GM21526 (cell line): ENCODE measurements at regions not wholly inside any gene's neighbourhood (a gene's known extent, or its start where the extent isn't known, plus 50 kb on each side); places are given as distances from the start of the nearest gene placed in this dataset.

Source experiments
- ATAC-seq: cut with Tn5 transposase; IDR thresholded peaks from one replicate; pipeline ENCODE4 v1.9.1; 2021; ENCODE audit warnings: moderate library complexity; ENCODE audit not compliant: unreplicated experiment, low FRiP score

DNA sequence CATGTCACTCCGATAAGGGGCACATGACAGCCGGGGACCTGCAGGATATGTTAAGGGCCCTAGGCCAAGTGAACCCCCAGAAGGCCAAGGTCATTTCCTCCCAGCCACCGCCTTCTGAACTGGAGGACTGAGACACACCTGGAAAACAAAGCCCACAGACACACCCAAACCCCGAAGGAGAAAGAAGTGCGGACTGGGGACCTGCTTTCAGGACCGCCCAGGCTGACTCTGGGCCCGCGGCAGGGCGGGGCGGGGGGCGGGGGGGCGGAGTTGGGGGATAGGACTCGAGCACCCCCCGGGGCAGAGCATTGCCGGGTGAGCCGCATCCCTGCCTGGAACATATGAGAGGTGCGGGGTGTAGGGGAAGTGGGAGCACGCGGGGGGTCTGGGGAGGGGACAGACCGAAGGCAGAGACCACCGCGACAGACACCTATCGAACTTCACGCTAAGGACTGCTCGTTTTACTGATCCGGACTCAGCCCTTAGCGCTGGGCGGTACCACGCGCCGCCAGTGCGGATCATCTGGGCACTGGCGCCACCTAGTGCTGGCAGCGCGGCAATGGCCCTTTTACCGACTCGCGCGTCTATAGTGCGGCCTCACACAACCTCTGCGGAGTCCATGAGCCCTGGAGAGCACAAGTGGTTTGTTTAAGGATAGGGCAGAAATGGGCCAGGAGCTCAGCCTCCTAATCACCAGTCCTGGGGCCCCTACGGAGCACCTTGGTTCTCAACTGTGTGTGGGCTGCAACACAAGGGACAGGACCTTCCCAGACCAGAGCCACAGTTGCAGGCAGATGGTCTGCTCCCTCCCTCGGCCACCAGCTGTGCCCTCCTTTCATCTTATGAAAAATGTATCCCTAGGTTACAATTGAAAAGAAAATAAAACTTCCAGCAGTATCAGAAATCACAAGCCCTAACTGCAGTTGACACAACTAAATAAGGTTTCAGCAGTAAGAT is 157.6 kb downstream of the HERPUD2 start:
- ATAC-seq: peak; percentile 98

GRCh38 chr7:35536396-35536826 is 158.5 kb downstream of the HERPUD2 start:
- no peak for ATAC-seq

DNA sequence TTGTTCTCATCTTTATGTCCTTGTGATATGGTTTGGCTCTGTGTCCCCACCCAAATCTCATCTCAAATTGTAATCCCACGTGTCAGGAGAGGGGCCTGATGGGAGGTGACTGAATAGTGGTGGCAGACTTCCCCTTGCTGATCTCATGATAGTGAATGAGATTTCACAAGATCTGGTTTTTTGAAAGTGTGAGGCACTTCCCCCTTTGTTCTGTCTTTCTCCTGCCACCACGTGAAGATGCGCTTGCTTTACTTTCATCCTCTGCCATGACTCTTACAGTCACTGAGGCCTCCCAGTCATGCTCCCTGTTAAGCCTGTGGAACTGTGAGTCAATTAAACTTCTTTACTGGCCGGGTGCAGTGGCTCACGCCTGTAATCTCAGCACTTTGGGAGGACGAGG is 161.0 kb downstream of the HERPUD2 start:
- ATAC-seq: no peak

- ATAC-seq: no peak
These were observed 164.5 kb downstream of the HERPUD2 start for GRCh38 chr7:35530124-35531109.

DNA sequence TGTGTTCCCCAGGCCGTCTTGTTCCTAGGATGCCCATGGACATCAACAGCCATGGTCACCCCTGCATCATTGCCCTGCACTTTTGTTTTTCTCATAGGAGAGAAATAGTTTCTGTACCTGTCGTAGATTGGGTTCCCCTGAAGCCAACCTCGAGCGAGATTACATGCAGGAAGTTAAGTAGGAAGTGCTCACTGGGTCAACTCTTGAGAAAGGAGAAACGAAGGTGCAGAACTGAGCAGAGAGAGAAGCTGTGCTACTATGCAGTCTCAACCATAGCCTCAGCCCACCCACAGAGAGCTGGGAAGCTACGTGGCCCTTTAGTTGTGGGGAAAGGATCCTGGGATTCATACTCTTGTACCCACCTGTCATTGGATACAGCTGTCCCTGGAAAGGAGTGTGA is 165.2 kb downstream of the HERPUD2 start:
- no peak for ATAC-seq

DNA sequence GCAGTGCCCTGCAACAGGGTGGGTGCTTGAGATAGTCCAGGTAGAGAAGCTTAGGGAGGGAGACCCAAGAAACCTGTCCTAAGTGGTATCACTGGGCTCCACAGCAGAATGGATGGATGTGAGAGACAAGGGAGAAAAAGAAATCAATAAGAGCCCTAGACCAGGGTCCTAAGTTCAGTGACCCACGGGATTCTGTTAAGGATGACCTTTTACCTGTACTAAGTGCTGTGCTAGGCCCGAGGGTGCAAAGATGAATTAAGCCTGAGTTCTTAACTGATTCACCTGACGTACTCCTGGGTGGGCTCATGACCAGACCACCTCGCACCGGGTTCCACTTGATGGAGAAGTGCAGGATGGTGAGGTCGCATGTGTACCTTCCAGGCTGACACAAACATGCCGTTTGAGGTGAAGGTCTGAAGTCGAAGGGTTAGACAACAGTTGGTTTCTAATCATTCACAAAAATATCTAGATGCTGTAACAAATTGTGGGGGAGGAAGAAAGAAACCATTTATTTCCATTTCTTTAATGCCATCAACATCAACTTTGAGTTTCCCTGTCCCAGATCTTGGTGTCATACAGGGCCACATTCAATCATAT is 166.5 kb downstream of the HERPUD2 start:
- ATAC-seq: no peak

- no peak for ATAC-seq
These were observed 168.3 kb downstream of the HERPUD2 start for GRCh38 chr7:35526645-35527044.

- no peak for ATAC-seq
These were observed 170.7 kb downstream of the HERPUD2 start for GRCh38 chr7:35524112-35524804.

DNA sequence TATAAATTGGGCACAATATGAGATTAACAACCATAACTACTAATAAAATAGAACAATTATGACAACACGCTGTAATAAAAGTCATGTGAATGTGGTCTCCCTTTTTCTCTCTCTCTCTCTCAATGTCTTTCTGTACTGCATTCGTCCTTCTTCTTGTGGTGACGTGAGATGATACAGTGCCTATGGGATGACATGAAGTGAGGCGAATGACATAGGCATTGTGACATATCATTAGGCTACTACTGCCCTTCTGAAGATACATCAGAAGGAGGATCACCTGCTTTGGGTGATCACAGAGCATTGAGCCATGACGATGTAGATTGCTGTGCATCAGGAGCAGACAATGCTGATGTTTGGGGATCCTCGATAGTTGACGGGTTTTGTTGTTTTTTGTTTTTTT is 171.6 kb downstream of the HERPUD2 start:
- no peak for ATAC-seq

GRCh38 chr7:35522697-35523096 is 172.2 kb downstream of the HERPUD2 start:
- no peak for ATAC-seq

DNA sequence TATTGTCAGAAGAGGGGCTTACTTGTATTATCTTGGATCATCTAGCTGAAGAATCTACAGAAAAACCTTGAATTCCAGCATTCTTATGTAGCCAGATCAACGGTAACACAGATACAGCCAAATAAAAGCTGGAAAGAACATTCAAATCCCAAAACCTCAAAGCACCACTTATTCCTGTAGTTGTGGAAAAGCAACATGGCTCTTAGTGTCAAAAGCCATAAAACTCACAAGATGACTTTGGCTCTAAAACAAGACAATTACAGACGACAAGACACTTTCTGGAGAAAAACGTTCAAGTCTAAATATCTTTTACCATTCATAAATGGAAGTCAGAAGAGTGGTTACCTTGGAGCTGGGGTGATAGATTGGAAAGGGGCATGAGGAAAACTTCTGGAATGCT is 173.0 kb downstream of the HERPUD2 start:
- ATAC-seq: no peak

- no peak for ATAC-seq
These were observed 173.9 kb downstream of the HERPUD2 start for GRCh38 chr7:35520810-35521625.

GRCh38 chr7:35519971-35520809 is 174.7 kb downstream of the HERPUD2 start:
- ATAC-seq: peak; percentile 90

DNA sequence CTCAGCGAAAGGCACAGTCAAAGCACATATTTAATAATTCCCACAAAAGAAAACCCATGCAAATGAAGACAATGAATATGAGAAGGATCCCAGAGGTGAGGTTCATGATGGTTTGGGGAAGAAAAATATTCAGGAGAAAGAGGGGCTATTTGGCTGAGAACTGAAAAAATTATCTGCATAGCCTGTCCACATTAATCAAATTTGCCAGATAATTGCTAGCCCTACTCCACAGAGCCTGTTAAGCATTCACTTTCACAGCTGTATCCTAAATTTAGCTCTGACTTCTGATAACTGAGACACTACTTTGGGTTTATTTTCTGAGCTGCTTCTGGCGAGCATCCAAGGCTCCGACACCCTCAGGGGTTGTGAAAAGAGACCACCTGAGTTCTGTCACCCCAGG is 176.2 kb downstream of the HERPUD2 start:
- no peak for ATAC-seq

- no peak for ATAC-seq
These were observed 178.4 kb downstream of the HERPUD2 start for GRCh38 chr7:35516498-35516897.

- no peak for ATAC-seq
These were observed 181.1 kb downstream of the HERPUD2 start for GRCh38 chr7:35513828-35514227.

DNA sequence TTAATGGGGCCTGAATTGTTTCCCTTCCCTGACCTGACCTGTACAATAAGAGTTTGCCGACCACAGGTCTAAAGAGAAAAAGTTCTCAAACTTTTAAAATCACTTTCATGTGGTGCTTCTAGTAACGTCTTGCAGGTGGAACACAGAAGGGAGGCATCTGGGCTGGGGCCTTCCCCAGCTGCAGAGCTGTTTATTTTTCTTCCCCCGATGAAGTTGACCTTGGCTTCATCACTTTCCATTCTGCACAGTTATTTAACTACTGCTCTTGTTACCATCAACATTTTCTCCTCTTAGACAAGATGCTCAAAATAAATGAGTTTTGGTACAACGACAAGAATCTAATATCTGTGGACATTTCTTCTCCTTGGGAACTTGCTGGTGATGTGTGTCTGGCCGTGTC is 181.7 kb downstream of the HERPUD2 start:
- no peak for ATAC-seq

DNA sequence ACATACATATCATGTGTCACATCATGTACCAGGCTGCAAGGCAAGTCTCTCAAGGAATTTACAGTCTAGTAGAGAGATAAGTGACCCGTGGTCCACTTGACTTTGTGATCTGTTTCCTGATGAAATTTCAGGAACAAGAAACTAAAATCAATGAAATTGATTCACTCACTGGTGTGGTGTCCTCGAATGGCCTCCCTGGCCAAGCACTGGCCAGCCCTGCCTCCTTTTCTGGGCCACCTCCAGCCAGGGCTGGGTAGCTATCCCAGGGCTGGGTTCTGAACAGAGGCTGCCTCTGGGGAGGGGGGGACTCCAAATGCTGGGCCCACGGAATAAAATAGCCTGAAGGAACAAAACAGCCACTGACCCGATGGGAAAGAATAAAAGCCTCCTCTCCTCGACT is 182.2 kb downstream of the HERPUD2 start:
- ATAC-seq: no peak
